SK-N-SH (cell line): ENCODE measurements at regions not wholly inside any gene's neighbourhood (a gene's known extent, or its start where the extent isn't known, plus 50 kb on each side); places are given as distances from the start of the nearest gene placed in this dataset.

ENCODE experiments used
- CTCF ChIA-PET: fragments of 300-600, 350-600 bp; formaldehyde crosslinking; extraction: SDS; loops from one replicate; lab custom pipeline; 2021; lab: Yijun Ruan, JAX
- POLR2A ChIA-PET: fragments of 350-600 bp; sonication (Branson Sonifier 250); formaldehyde crosslinking; extraction: SDS; loops from one replicate; lab custom pipeline; 2020; ENCODE audit warnings: antibody characterized with exemption, inconsistent platforms; lab: Yijun Ruan, JAX
- DNase-seq: peaks from one replicate; pipeline ENCODE4 v3.0.0; 2012
- H2AFZ ChIP-seq: fragments of 200-600 bp; sonication (generic); 2 replicates; pipeline ENCODE4 v1.8.1; 2016; ENCODE audit warnings: antibody characterized with exemption, mild to moderate bottlenecking, low read depth
- H3F3A ChIP-seq: fragments of 200-600 bp; sonication (generic); replicated peaks from 2 replicates; pipeline ENCODE3; 2016; ENCODE audit warnings: antibody characterized with exemption, mild to moderate bottlenecking; ENCODE audit not compliant: insufficient read depth
- H3K27ac ChIP-seq, 2 experiments: fragments of 200-500 bp in 1 of 2; fragments of 200-600 bp in 1 of 2; sonication (Bioruptor generic) in 1 of 2; sonication (generic), shearing (Covaris generic) in 1 of 2; 2 replicates each; pipeline versions ENCODE4 v1.5.1 to v1.6.1; 2014 to 2016; ENCODE audit warnings: low read depth in 2 of 2, inconsistent platforms in 1 of 2, low read length in 1 of 2, mild to moderate bottlenecking in 1 of 2, mixed read lengths in 1 of 2
- H3K27me3 ChIP-seq: fragments of 200-600 bp; sonication (generic), shearing (Covaris generic); 2 replicates; pipeline ENCODE4 v1.6.1; 2016; ENCODE audit warnings: mixed run types; ENCODE audit not compliant: insufficient read depth
- H3K36me3 ChIP-seq, 2 experiments: fragments of 200-500 bp in 1 of 2; fragments of 200-600 bp in 1 of 2; sonication (Bioruptor generic) in 1 of 2; sonication (generic) in 1 of 2; replicated peaks in 1 of 2; 2 replicates each; pipeline versions ENCODE3 to v1.5.1; 2014 to 2016; ENCODE audit warnings: low read length in 1 of 2, mild to moderate bottlenecking in 1 of 2; ENCODE audit not compliant: insufficient read depth in 2 of 2, control insufficient read depth in 1 of 2
- H3K4me1 ChIP-seq, 2 experiments: fragments of 200-500 bp in 1 of 2; fragments of 200-600 bp in 1 of 2; sonication (Bioruptor generic) in 1 of 2; sonication (generic), shearing (Covaris generic) in 1 of 2; 2 replicates each; pipeline versions ENCODE4 v1.5.1 to v1.6.1; 2014 to 2016; ENCODE audit warnings: low read depth in 1 of 2, low read length in 1 of 2, mixed run types in 1 of 2; ENCODE audit not compliant: insufficient read depth in 2 of 2, control insufficient read depth in 1 of 2
- H3K4me2 ChIP-seq: fragments of 200-600 bp; sonication (generic), shearing (Covaris generic); 2 replicates; pipeline ENCODE4 v1.6.1; 2017; ENCODE audit warnings: mixed run types
- H3K4me3 ChIP-seq, 2 experiments: fragments of 200-500 bp in 1 of 2; fragments of 200-600 bp in 1 of 2; sonication (Bioruptor generic) in 1 of 2; sonication (generic), shearing (Covaris generic) in 1 of 2; 2 replicates each; pipeline versions ENCODE4 v1.5.1 to v1.8.1; 2014 to 2016; ENCODE audit warnings: low read depth in 2 of 2, inconsistent platforms in 1 of 2, low read length in 1 of 2, mild to moderate bottlenecking in 1 of 2, mixed read lengths in 1 of 2, moderate library complexity in 1 of 2
- H3K79me2 ChIP-seq: fragments of 200-600 bp; sonication (generic); 2 replicates; pipeline ENCODE4 v1.8.1; 2017; ENCODE audit warnings: mild to moderate bottlenecking; ENCODE audit not compliant: insufficient read depth
- H3K9ac ChIP-seq: fragments of 200-600 bp; sonication (generic); 2 replicates; pipeline ENCODE4 v1.6.1; 2017; ENCODE audit warnings: mixed run types
- H3K9me2 ChIP-seq: fragments of 200-600 bp; sonication (generic); 2 replicates; pipeline ENCODE4 v1.6.1; 2017; ENCODE audit warnings: mixed run types
- H3K9me3 ChIP-seq: fragments of 200-600 bp; sonication (generic); 2 replicates; pipeline ENCODE4 v1.6.1; 2017; ENCODE audit warnings: mixed run types, mild to moderate bottlenecking, moderate library complexity
- H4K20me1 ChIP-seq: fragments of 200-600 bp; sonication (generic); 2 replicates; pipeline ENCODE4 v1.6.1; 2017; ENCODE audit warnings: mild to moderate bottlenecking, mixed run types; ENCODE audit not compliant: insufficient read depth
- EP300 ChIP-seq, 2 experiments: IDR thresholded peaks; 2 replicates each; pipeline versions ENCODE4 v1.4.0 to v1.6.1; 2012; ENCODE audit warnings: borderline replicate concordance in 1 of 2, low read depth in 1 of 2, low read length in 1 of 2
- FOSL2 ChIP-seq: IDR thresholded peaks from 2 replicates; pipeline ENCODE4 v1.4.0; 2012; ENCODE audit warnings: low read depth, mild to moderate bottlenecking, moderate library complexity, borderline replicate concordance
- FOXM1 ChIP-seq: IDR thresholded peaks from 2 replicates; pipeline ENCODE4 v1.4.0; 2012; ENCODE audit warnings: low read depth, mild to moderate bottlenecking
- GABPA ChIP-seq: IDR thresholded peaks from 2 replicates; pipeline ENCODE4 v1.4.0; 2012; ENCODE audit warnings: low read depth, mild to moderate bottlenecking
- IRF3 ChIP-seq: fragments of 150-350 bp; IDR thresholded peaks from 2 replicates; pipeline ENCODE4 v1.6.1; 2016; ENCODE audit warnings: mild to moderate bottlenecking, low read depth, low read length
- NFIC ChIP-seq: IDR thresholded peaks from 2 replicates; pipeline ENCODE4 v1.4.0; 2012; ENCODE audit warnings: borderline replicate concordance
- SIN3A ChIP-seq: IDR thresholded peaks from 2 replicates; pipeline ENCODE4 v1.6.1; 2012; ENCODE audit warnings: low read depth, mild to moderate bottlenecking, low read length, moderate library complexity, borderline replicate concordance
- TCF12 ChIP-seq: IDR thresholded peaks from 2 replicates; pipeline ENCODE4 v1.4.0; 2012
- USF1 ChIP-seq: IDR thresholded peaks from 2 replicates; pipeline ENCODE4 v1.4.0; 2012; ENCODE audit warnings: low read depth, borderline replicate concordance
- WGBS: methylation state at CpG from one replicate; pipeline ENCODE4 v1.1.6; 2017; ENCODE audit warnings: low lambda C conversion rate; 5-methylcytosine and 5-hydroxymethylcytosine counted together

- Histone ChIP-seq H3K9me3 (no peaks in the 10 kb centered on the region), H3K4me2 (no peak overlapping the region), H4K20me1 (no peaks in the 10 kb centered on the region), H3K27ac (no peak overlapping the region), H3K4me1 (no peaks in the 10 kb centered on the region), H3K36me3 (no peaks in the 10 kb centered on the region), H3K9ac (no peak overlapping the region), H3K9me2 (no peaks in the 10 kb centered on the region), H3K27me3 (no peaks in the 10 kb centered on the region), H3K79me2 (no peaks in the 10 kb centered on the region), H3K4me3 (no peak overlapping the region), H2AFZ (no peak overlapping the region), H3F3A (no peaks in the 10 kb centered on the region)
- ChIA-PET CTCF (no interaction called here), POLR2A (no interaction called here)
- 32% methylated on average over 6 of the region's 6 CpGs for WGBS
- TF ChIP-seq SIN3A = no peak
- no peak for DNase-seq
These were observed 499.3 kb upstream of the TENM4 start for GRCh38 chr11:79940165-79940564.

GRCh38 chr11:79939111-79939510 is 498.3 kb upstream of the TENM4 start:
- Histone ChIP-seq H4K20me1 (no peaks in the 10 kb centered on the region), H3K79me2 (no peaks in the 10 kb centered on the region), H3K27me3 (no peaks in the 10 kb centered on the region), H3K4me1 (no peaks in the 10 kb centered on the region), H3K27ac (no peak overlapping the region), H3F3A (no peaks in the 10 kb centered on the region), H3K9ac (no peak overlapping the region), H3K36me3 (no peaks in the 10 kb centered on the region), H3K9me3 (no peaks in the 10 kb centered on the region), H3K9me2 (no peaks in the 10 kb centered on the region), H3K4me2 (no peak overlapping the region), H3K4me3 (no peak overlapping the region), H2AFZ (no peak overlapping the region)
- no peak for TF ChIP-seq EP300 (IDR thresholded peaks at IDR 0.05; ENCODE audit: borderline replicate concordance in 1 of 2, low read depth in 1 of 2, low read length in 1 of 2)
- no peak for TF ChIP-seq FOXM1
- TF ChIP-seq GABPA = no peak
- TF ChIP-seq TCF12 = no peak
- no peak for TF ChIP-seq FOSL2
- ChIA-PET POLR2A (no interaction called here), CTCF (interaction anchor here (0.9 kb wide), 1 partner anchor 13 kb away, joined by 3 read pairs; no protein-coding TSS in a partner anchor)
- WGBS = 74% methylated on average over 4 of the region's 4 CpGs
- no peak for DNase-seq

- Histone ChIP-seq H2AFZ (no peak overlapping the region), H3K27ac (no peak overlapping the region), H3K4me2 (no peak overlapping the region), H3K4me1 (no peaks in the 10 kb centered on the region), H3K36me3 (no peaks in the 10 kb centered on the region), H3K9me3 (no peaks in the 10 kb centered on the region), H3K9ac (no peak overlapping the region), H3F3A (no peaks in the 10 kb centered on the region), H3K4me3 (no peak overlapping the region), H4K20me1 (no peaks in the 10 kb centered on the region), H3K9me2 (no peaks in the 10 kb centered on the region), H3K27me3 (no peaks in the 10 kb centered on the region), H3K79me2 (no peaks in the 10 kb centered on the region)
- TF ChIP-seq USF1 (no peak), IRF3 (no peak), NFIC (0 out of 2 replicates have a peak, but pooled peaks have one; percentile 14)
- ChIA-PET POLR2A (no interaction called here), CTCF (no interaction called here)
- DNase-seq = no peak
- WGBS = 37% methylated on average over 3 of the region's 3 CpGs
These were observed 497.0 kb upstream of the TENM4 start for GRCh38 chr11:79937676-79938334.
